GM12878 (cell line): ENCODE measurements at regions not wholly inside any gene's neighbourhood (a gene's known extent, or its start where the extent isn't known, plus 50 kb on each side); places are given as distances from the start of the nearest gene placed in this dataset.

Source experiments
- ATAC-seq: fragments of 200-7000 bp; cut with Tn5 transposase; 3 replicates; pipeline ENCODE4 v1.9.1; 2020; ENCODE audit warnings: mild to moderate bottlenecking, moderate library complexity
- BruUV-seq: library from RNA; stranded (reverse); fragments of 400-500 nt; replicated peaks from 2 replicates; lab custom pipeline; 2021; lab: Mats Ljungman, UMichigan
- CTCF ChIA-PET: fragments of 300-600 bp; sonication (Branson Sonifier 250); formaldehyde crosslinking; extraction: SDS; loops from one replicate; lab custom pipeline; 2021; ENCODE audit warnings: inconsistent platforms; lab: Yijun Ruan, JAX
- POLR2A ChIA-PET: fragments of 350-600 bp; formaldehyde crosslinking; extraction: SDS; loops from one replicate; lab custom pipeline; 2021; ENCODE audit warnings: inconsistent platforms; lab: Charles Lee
- RAD21 ChIA-PET: fragments of 300-600 bp; sonication (Branson Sonifier 250); formaldehyde crosslinking; loops from one replicate; lab custom pipeline; 2023; ENCODE audit warnings: antibody characterized with exemption; ENCODE audit not compliant: unreplicated experiment; lab: Charles Lee
- SMC1A ChIA-PET: fragments of 300-600 bp; sonication (Branson Sonifier 250); formaldehyde crosslinking; loops from one replicate; lab custom pipeline; 2023; ENCODE audit not compliant: unreplicated experiment, uncharacterized antibody; lab: Charles Lee
- DNase-seq: peaks from one replicate; pipeline ENCODE4 v3.0.0-alpha.2; 2011; ENCODE audit warnings: low read depth, low spot score
- FAIRE-seq: peaks from 3 replicates; lab custom pipeline; 2011; peaks lifted over from hg19 to GRCh38; lab: Jason Lieb, UNC
- H2AFZ ChIP-seq: 2 replicates; pipeline ENCODE4 v1.6.0; 2011; ENCODE audit warnings: low read depth, low read length, control low read depth; ENCODE audit not compliant: control insufficient read depth
- H3K27ac ChIP-seq: 2 replicates; pipeline ENCODE4 v1.5.1; 2011; ENCODE audit warnings: control low read depth; ENCODE audit not compliant: control insufficient read depth, insufficient read depth
- H3K27me3 ChIP-seq, 2 experiments: replicated peaks in 1 of 2; 2 replicates each; pipeline versions ENCODE4 v1.6.0 to v1.6.1; 2011; ENCODE audit warnings: low read length in 1 of 2; ENCODE audit not compliant: control insufficient read depth in 2 of 2, insufficient read depth in 2 of 2
- H3K36me3 ChIP-seq, 2 experiments: 2 replicates each; pipeline ENCODE4 v1.5.1; 2011; ENCODE audit warnings: low read length in 1 of 2; ENCODE audit not compliant: control insufficient read depth in 2 of 2, insufficient read depth in 2 of 2
- H3K4me1 ChIP-seq: 2 replicates; pipeline ENCODE4 v1.6.1; 2011; ENCODE audit warnings: mild to moderate bottlenecking, low read length, moderate library complexity, mixed read lengths; ENCODE audit not compliant: control insufficient read depth, insufficient read depth
- H3K4me2 ChIP-seq: 2 replicates; pipeline ENCODE4 v1.6.0; 2011; ENCODE audit warnings: control low read depth; ENCODE audit not compliant: control insufficient read depth, insufficient read depth
- H3K4me3 ChIP-seq: fragments of 200-600 bp; sonication (generic); 2 replicates; pipeline ENCODE4 v1.5.1; 2016
- H3K79me2 ChIP-seq: 2 replicates; pipeline ENCODE4 v1.6.0; 2011; ENCODE audit warnings: low read length; ENCODE audit not compliant: control insufficient read depth, insufficient read depth
- H3K9ac ChIP-seq: 2 replicates; pipeline ENCODE4 v1.8.0; 2011; ENCODE audit warnings: low read length, control low read depth, mixed read lengths; ENCODE audit not compliant: control insufficient read depth, insufficient read depth
- H3K9me3 ChIP-seq: replicated peaks from 3 replicates; pipeline ENCODE4 v1.5.1; 2011; ENCODE audit warnings: mild to moderate bottlenecking, low read length; ENCODE audit not compliant: control insufficient read depth, insufficient read depth
- H4K20me1 ChIP-seq: 2 replicates; pipeline ENCODE4 v1.6.0; 2011; ENCODE audit not compliant: control insufficient read depth, insufficient read depth
- ATF2 ChIP-seq: IDR thresholded peaks from 2 replicates; pipeline ENCODE4 v1.6.1; 2012; ENCODE audit warnings: low read length, inconsistent platforms
- BHLHE40 ChIP-seq, 2 experiments: fragments of 450-650 bp in 1 of 2; IDR thresholded peaks; 2 replicates each; pipeline ENCODE4 v1.6.1; 2011 to 2017; ENCODE audit warnings: low read depth in 2 of 2, borderline replicate concordance in 1 of 2, improper control_type of control experiment in 1 of 2, low read length in 1 of 2, mild to moderate bottlenecking in 1 of 2
- CBX3 ChIP-seq: fragments of 200-600 bp; sonication (generic); IDR thresholded peaks from 2 replicates; pipeline ENCODE4 v1.6.1; 2016; ENCODE audit warnings: low read depth, borderline replicate concordance
- CEBPZ ChIP-seq: fragments of 150-350 bp; IDR thresholded peaks from 2 replicates; pipeline ENCODE4 v1.6.1; 2016; ENCODE audit warnings: low read depth, low read length
- CREM ChIP-seq: IDR thresholded peaks from 2 replicates; pipeline ENCODE4 v1.6.1; 2014; ENCODE audit warnings: antibody characterized with exemption, low read depth
- EED ChIP-seq: sonication (generic); IDR thresholded peaks from 2 replicates; pipeline ENCODE4 v1.6.1; 2016; ENCODE audit warnings: antibody characterized with exemption, low read depth
- FOXK2 ChIP-seq: fragments of 450-650 bp; IDR thresholded peaks from 2 replicates; pipeline ENCODE4 v1.6.1; 2017; ENCODE audit warnings: mild to moderate bottlenecking, moderate library complexity
- HDAC6 ChIP-seq: fragments of 200-600 bp; sonication (generic); IDR thresholded peaks from one replicate; pipeline ENCODE4 v1.8.0; 2017; ENCODE audit warnings: antibody characterized with exemption; ENCODE audit not compliant: unreplicated experiment
- NFYB ChIP-seq: IDR thresholded peaks from 2 replicates; pipeline ENCODE4 v1.6.1; 2011; ENCODE audit warnings: low read depth, mild to moderate bottlenecking, low read length, improper control_type of control experiment, moderate library complexity; ENCODE audit not compliant: insufficient read depth
- POLR2A ChIP-seq: IDR thresholded peaks from 2 replicates; pipeline ENCODE4 v1.6.1; 2011; ENCODE audit warnings: low read depth, mild to moderate bottlenecking, low read length
- RB1 ChIP-seq: fragments of 450-650 bp; formaldehyde crosslinking; IDR thresholded peaks from 2 replicates; pipeline ENCODE4 v1.6.1; 2017; ENCODE audit warnings: mild to moderate bottlenecking, borderline replicate concordance
- SRF ChIP-seq, 2 experiments: IDR thresholded peaks; 2 replicates each; pipeline ENCODE4 v1.6.1; 2011; ENCODE audit warnings: low read depth in 2 of 2, low read length in 2 of 2, mild to moderate bottlenecking in 1 of 2, moderate library complexity in 1 of 2
- SUZ12 ChIP-seq: fragments of 200-600 bp; sonication (generic); IDR thresholded peaks from one replicate; pipeline ENCODE4 v1.6.1; 2018; ENCODE audit warnings: antibody characterized with exemption, mild to moderate bottlenecking; ENCODE audit not compliant: unreplicated experiment
- TCF7 ChIP-seq: IDR thresholded peaks from 2 replicates; pipeline ENCODE4 v1.6.1; 2014; ENCODE audit warnings: antibody characterized with exemption, borderline replicate concordance
- ZBED1 ChIP-seq: IDR thresholded peaks from 2 replicates; pipeline ENCODE4 v1.6.1; 2016; ENCODE audit warnings: borderline replicate concordance
- ZNF207 ChIP-seq: fragments of 450-650 bp; IDR thresholded peaks from 2 replicates; pipeline ENCODE4 v1.6.1; 2014; ENCODE audit warnings: antibody characterized with exemption, mild to moderate bottlenecking, borderline replicate concordance
- ZNF687 ChIP-seq: fragments of 450-650 bp; IDR thresholded peaks from 2 replicates; pipeline ENCODE4 v1.6.1; 2017; ENCODE audit warnings: mild to moderate bottlenecking, moderate library complexity
- WGBS: methylation state at CpG from one replicate; pipeline ENCODE4 v1.1.6; 2016; ENCODE audit warnings: low lambda C conversion rate; ENCODE audit not compliant: insufficient replicate concordance, insufficient coverage; ENCODE audit errors: missing lambda C conversion rate; 5-methylcytosine and 5-hydroxymethylcytosine counted together
- in situ Hi-C: fragments of 300-500 bp; cut with MboI; formaldehyde crosslinking; loops from 9 replicates; pipeline ENCODE4 v1.14.3; 2018; ENCODE audit warnings: mixed read lengths
- intact Hi-C: fragments of 100-400 bp; cut with micrococcal nuclease; formaldehyde crosslinking; loops from one replicate; pipeline ENCODE4 v1.14.2; 2022; ENCODE audit not compliant: unreplicated experiment

GRCh38 chr11:109203176-109203575 lies 218.8 kb upstream of the C11orf87 start:
- no peak for DNase-seq
- H3K9ac ChIP-seq, result no peak overlapping the region
- no TSS peak for BruUV-seq
- RAD21 ChIA-PET, result no interaction called here
- no peak overlapping the region for H3K4me2 ChIP-seq
- H3K27ac ChIP-seq, result no peak overlapping the region
- POLR2A ChIA-PET, result no interaction called here
- no peaks in the 10 kb centered on the region for H3K36me3 ChIP-seq
- H3K79me2 ChIP-seq, result no peaks in the 10 kb centered on the region
- no peak for FAIRE-seq
- intact Hi-C loops (no loop called here), in situ Hi-C loops (no loop called here)
- H3K9me3 ChIP-seq, result no peaks in the 10 kb centered on the region
- no peak overlapping the region for H2AFZ ChIP-seq
- no peak overlapping the region for H3K4me3 ChIP-seq
- H3K27me3 ChIP-seq, result no peaks in the 10 kb centered on the region
- WGBS, result 0% methylated on average over 1 of the region's 1 CpG
- ATAC-seq, result no peak
- H3K4me1 ChIP-seq, result no peaks in the 10 kb centered on the region
- H4K20me1 ChIP-seq, result no peaks in the 10 kb centered on the region
- TF ChIP-seq FOXK2 (no peak), HDAC6 (no peak), ZNF207 (no peak), CBX3 (no peak), POLR2A (no peak), ATF2 (no peak), EED (no peak), ZNF687 (no peak), ZBED1 (no peak), CEBPZ (no peak), RB1 (no peak), SRF (IDR thresholded peaks at IDR 0.05; ENCODE audit: low read depth in 2 of 2, low read length in 2 of 2) (no peak), BHLHE40 (IDR thresholded peaks at IDR 0.05; ENCODE audit: borderline replicate concordance in 1 of 2, low read depth in 2 of 2, low read length in 1 of 2) (no peak), NFYB (no peak), TCF7 (no peak), CREM (no peak), SUZ12 (no peak)
- CTCF ChIA-PET, result no interaction called here
- SMC1A ChIA-PET, result interaction anchor here (1.4 kb wide), 1 partner anchor 279 kb away, joined by 3 read pairs; no protein-coding TSS in a partner anchor
